Keratinocyte (primary cell): ENCODE measurements at regions not wholly inside any gene's neighbourhood (a gene's known extent, or its start where the extent isn't known, plus 50 kb on each side); places are given as distances from the start of the nearest gene placed in this dataset.

Source experiments
- DNase-seq: peaks from one replicate; pipeline ENCODE4 v3.0.0-alpha.2; 2011; ENCODE audit warnings: low read depth, missing footprints, low spot score
- FAIRE-seq: peaks from 2 replicates; lab custom pipeline; 2011; peaks lifted over from hg19 to GRCh38; lab: Jason Lieb, UNC
- H2AFZ ChIP-seq: 2 replicates; pipeline ENCODE4 v1.6.0; 2012; ENCODE audit warnings: low read length, control low read depth, inconsistent platforms; ENCODE audit not compliant: control insufficient read depth
- H3K27ac ChIP-seq: 2 replicates; pipeline ENCODE4 v1.5.1; 2011; ENCODE audit warnings: low read length; ENCODE audit not compliant: control insufficient read depth, insufficient read depth
- H3K27me3 ChIP-seq: 3 replicates; pipeline ENCODE4 v1.6.0; 2011; ENCODE audit warnings: low read length; ENCODE audit not compliant: control insufficient read depth, insufficient read depth; ENCODE audit errors: extremely low read depth
- H3K36me3 ChIP-seq, 2 experiments: 2 replicates in 1 of 2; 3 replicates in 1 of 2; pipeline ENCODE4 v1.5.1; 2011; ENCODE audit warnings: low read length in 2 of 2, mild to moderate bottlenecking in 1 of 2; ENCODE audit not compliant: control insufficient read depth in 2 of 2, insufficient read depth in 2 of 2; ENCODE audit errors: extremely low read depth in 1 of 2
- H3K4me1 ChIP-seq: 3 replicates; pipeline ENCODE4 v1.5.1; 2011; ENCODE audit warnings: low read length; ENCODE audit not compliant: control insufficient read depth, insufficient read depth; ENCODE audit errors: extremely low read depth
- H3K4me2 ChIP-seq: 3 replicates; pipeline ENCODE4 v1.6.0; 2011; ENCODE audit warnings: low read depth, low read length; ENCODE audit not compliant: control insufficient read depth, insufficient read depth; ENCODE audit errors: extremely low read depth
- H3K4me3 ChIP-seq, 3 experiments: fragments of 200-600 bp in 1 of 3; sonication (generic) in 1 of 3; 2 replicates in 2 of 3; 3 replicates in 1 of 3; pipeline ENCODE4 v1.5.1; 2011 to 2016; ENCODE audit warnings: low read length in 3 of 3, mild to moderate bottlenecking in 3 of 3, control low read depth in 2 of 3, inconsistent platforms in 1 of 3, low read depth in 1 of 3, mixed read lengths in 1 of 3, mixed run types in 1 of 3, moderate library complexity in 1 of 3; ENCODE audit not compliant: control insufficient read depth in 2 of 3, insufficient read depth in 2 of 3; ENCODE audit errors: extremely low read depth in 1 of 3
- H3K79me2 ChIP-seq: 2 replicates; pipeline ENCODE4 v1.6.0; 2012; ENCODE audit warnings: low read length; ENCODE audit not compliant: control insufficient read depth, insufficient read depth
- H3K9ac ChIP-seq: 3 replicates; pipeline ENCODE4 v1.6.0; 2011; ENCODE audit warnings: low read length; ENCODE audit not compliant: control insufficient read depth, insufficient read depth; ENCODE audit errors: extremely low read depth
- H3K9me1 ChIP-seq: 3 replicates; pipeline ENCODE4 v1.6.0; 2011; ENCODE audit warnings: low read length; ENCODE audit not compliant: control insufficient read depth, insufficient read depth; ENCODE audit errors: extremely low read depth
- H3K9me3 ChIP-seq: 2 replicates; pipeline ENCODE4 v1.5.1; 2012; ENCODE audit warnings: low read depth, low read length; ENCODE audit not compliant: control insufficient read depth
- H4K20me1 ChIP-seq: 3 replicates; pipeline ENCODE4 v1.6.0; 2011; ENCODE audit warnings: low read length; ENCODE audit not compliant: control insufficient read depth, insufficient read depth; ENCODE audit errors: extremely low read depth
- EZH2 ChIP-seq: IDR thresholded peaks from one replicate; pipeline ENCODE4 v1.6.1; 2012; ENCODE audit warnings: inconsistent platforms, mild to moderate bottlenecking, low read length, moderate library complexity
- dilution Hi-C: fragments of 300-500 bp; cut with MboI; formaldehyde crosslinking; loops from one replicate; pipeline ENCODE4 v1.7.0; 2020; ENCODE audit warnings: low sequenced_read_pairs; ENCODE audit not compliant: extremely low pct_ligation_motif_present
- TF ChIP-seq, protein P1 (sequence below), 3 experiments: IDR thresholded peaks in 1 of 3; conservative IDR thresholded peaks in 1 of 3; optimal IDR thresholded peaks in 1 of 3; 2 replicates in 2 of 3; 3 replicates in 1 of 3; pipeline versions ENCODE3 to v1.5.1; 2011; ENCODE audit warnings: low read length in 3 of 3, mild to moderate bottlenecking in 3 of 3, moderate library complexity in 2 of 3, control low read depth in 1 of 3, inconsistent platforms in 1 of 3; ENCODE audit not compliant: insufficient read depth in 2 of 3; ENCODE audit errors: extremely low read depth in 1 of 3

DNA sequence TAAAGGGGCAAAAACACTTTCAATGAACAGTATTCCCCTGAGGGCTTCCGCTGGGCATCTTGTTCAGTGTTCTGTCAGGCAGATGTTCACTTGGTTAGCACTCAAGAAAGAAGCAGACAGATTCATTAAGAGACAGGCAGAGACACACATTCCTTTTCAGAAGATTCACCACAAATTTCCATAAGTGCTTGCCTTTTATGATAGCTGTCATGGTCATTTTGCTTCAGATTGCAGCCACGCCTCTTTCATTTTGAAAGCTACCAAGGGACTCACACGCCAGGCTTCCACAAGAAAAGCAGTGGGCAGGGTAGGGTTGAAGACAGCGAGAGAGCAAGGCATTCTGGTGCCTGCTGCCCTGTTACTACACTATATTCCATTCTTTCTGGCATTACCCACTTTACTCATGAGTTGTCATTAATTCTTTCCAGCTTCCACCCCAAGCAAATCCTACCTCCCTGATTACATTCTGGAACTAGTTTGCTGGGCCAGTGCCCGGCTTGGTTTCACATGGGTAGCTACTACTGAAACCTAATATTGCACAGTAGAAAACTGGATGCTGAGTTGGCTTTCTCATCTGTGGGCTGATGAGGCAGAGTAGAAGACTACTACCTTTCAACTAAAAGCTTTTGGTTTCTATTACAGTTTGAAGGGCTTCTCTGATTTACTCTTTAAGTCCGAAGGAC lies 91.2 kb upstream of the COL24A1 start:
- Histone ChIP-seq H3K4me1 (no peaks in the 10 kb centered on the region), H3K79me2 (no peaks in the 10 kb centered on the region), H3K27ac (no peak overlapping the region), H3K9me1 (no peaks in the 10 kb centered on the region), H3K9ac (no peak overlapping the region), H4K20me1 (no peaks in the 10 kb centered on the region), H3K9me3 (no peaks in the 10 kb centered on the region), H3K4me2 (no peak overlapping the region), H2AFZ (no peak overlapping the region), H3K36me3 (no peaks in the 10 kb centered on the region), H3K27me3 (no peaks in the 10 kb centered on the region), H3K4me3 (no peak overlapping the region)
- TF ChIP-seq, protein P1, sequence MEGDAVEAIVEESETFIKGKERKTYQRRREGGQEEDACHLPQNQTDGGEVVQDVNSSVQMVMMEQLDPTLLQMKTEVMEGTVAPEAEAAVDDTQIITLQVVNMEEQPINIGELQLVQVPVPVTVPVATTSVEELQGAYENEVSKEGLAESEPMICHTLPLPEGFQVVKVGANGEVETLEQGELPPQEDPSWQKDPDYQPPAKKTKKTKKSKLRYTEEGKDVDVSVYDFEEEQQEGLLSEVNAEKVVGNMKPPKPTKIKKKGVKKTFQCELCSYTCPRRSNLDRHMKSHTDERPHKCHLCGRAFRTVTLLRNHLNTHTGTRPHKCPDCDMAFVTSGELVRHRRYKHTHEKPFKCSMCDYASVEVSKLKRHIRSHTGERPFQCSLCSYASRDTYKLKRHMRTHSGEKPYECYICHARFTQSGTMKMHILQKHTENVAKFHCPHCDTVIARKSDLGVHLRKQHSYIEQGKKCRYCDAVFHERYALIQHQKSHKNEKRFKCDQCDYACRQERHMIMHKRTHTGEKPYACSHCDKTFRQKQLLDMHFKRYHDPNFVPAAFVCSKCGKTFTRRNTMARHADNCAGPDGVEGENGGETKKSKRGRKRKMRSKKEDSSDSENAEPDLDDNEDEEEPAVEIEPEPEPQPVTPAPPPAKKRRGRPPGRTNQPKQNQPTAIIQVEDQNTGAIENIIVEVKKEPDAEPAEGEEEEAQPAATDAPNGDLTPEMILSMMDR (optimal IDR thresholded peaks at IDR 0.05 in 1 of 3, IDR thresholded peaks at IDR 0.05 in 1 of 3, conservative IDR thresholded peaks at IDR 0.05 in 1 of 3; ENCODE audit: extremely low read depth in 1 of 3, insufficient read depth in 2 of 3, low read length in 3 of 3) = no peak
- no peak for TF ChIP-seq EZH2
- dilution Hi-C loops = no loop called here
- DNase-seq (no peak), FAIRE-seq (no peak)

DNA sequence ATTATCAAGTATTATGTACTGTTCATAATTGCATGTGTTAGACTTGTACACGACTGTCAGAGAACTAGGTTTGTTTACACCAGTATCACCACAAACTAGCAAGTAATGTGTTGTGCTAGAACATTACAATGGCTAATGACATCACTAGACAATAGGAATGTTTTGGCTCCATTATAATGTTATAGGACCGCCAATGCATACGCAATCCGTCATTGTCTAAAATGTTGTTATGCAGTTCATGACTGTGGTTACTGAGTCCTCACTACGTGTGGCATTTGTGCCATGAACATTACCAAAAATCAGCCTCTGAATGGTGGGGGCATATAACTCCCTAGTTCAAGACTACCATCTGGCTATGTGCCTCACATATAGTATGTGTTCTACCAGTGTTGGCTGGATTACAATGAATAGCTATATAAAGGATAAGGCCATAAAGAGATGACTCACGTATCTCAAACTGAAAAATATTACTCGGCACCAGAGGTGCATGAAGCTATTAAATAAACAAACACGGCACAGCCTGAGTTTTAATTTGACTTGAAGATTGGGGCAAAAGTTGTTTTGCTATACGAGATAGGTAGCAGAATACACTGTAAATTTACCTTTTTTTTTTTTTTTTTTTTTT lies 89.1 kb upstream of the COL24A1 start:
- no peaks in the 10 kb centered on the region for H3K9me3 ChIP-seq
- H2AFZ ChIP-seq = no peak overlapping the region
- TF ChIP-seq, protein P1 (optimal IDR thresholded peaks at IDR 0.05 in 1 of 3, IDR thresholded peaks at IDR 0.05 in 1 of 3, conservative IDR thresholded peaks at IDR 0.05 in 1 of 3; ENCODE audit: extremely low read depth in 1 of 3, insufficient read depth in 2 of 3, low read length in 3 of 3) = no peak
- no peak for TF ChIP-seq EZH2
- DNase-seq (no peak), FAIRE-seq (no peak)
- no peaks in the 10 kb centered on the region for H4K20me1 ChIP-seq
- dilution Hi-C loops = no loop called here
- no peaks in the 10 kb centered on the region for H3K9me1 ChIP-seq
- H3K4me1 ChIP-seq = no peaks in the 10 kb centered on the region
- no peak overlapping the region for H3K4me2 ChIP-seq
- H3K4me3 ChIP-seq = no peak overlapping the region
- H3K36me3 ChIP-seq = no peaks in the 10 kb centered on the region
- no peaks in the 10 kb centered on the region for H3K79me2 ChIP-seq
- no peak overlapping the region for H3K27ac ChIP-seq
- no peaks in the 10 kb centered on the region for H3K27me3 ChIP-seq
- no peak overlapping the region for H3K9ac ChIP-seq
